GM19372 (cell line): ENCODE measurements at regions not wholly inside any gene's neighbourhood (a gene's known extent, or its start where the extent isn't known, plus 50 kb on each side); places are given as distances from the start of the nearest gene placed in this dataset.

ENCODE experiments used
- ATAC-seq: cut with Tn5 transposase; IDR thresholded peaks from one replicate; pipeline ENCODE4 v1.9.1; 2021; ENCODE audit warnings: mild to moderate bottlenecking, low read depth, moderate library complexity; ENCODE audit not compliant: unreplicated experiment

DNA sequence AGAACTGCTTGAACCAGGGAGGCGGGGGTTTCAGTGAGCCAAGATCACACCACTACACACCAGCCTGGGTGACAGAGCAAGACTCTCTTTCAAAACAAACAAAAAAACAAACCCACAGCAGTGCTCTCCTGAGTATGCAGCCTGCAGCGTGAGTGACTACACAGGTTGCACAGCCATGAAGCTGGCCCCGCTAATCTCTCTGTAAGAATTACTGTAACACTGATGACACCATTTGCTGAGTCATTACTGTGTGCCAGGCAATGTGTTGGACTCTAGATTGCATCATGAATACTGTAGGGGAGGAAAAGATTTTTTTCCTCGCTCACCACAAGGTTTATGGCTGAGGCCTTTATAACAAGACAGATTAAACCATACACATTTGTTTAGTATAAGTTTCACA is 118.6 kb upstream of the ATP8B1 start:
- ATAC-seq = no peak

DNA sequence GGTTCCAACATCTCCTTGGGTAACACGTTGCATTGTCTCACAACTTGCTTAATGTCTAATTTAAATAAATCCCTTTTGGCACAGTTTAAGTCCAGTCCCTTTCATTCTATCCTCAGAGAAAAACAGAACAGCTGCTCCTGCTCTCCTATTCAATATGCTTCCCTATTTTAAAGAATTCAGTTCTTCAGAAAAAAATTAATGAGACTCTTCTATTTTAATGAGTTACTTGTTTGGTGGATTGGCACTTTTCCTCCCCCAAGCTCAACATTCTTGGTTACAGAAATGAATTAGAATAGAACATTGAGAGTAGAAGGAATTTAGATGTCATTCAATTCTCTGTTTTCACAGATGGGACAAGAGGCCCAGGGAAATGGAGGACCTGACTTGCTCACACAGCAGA is 116.9 kb upstream of the ATP8B1 start:
- no peak for ATAC-seq

GRCh38 chr18:57918601-57919000 is 115.5 kb upstream of the ATP8B1 start:
- no peak for ATAC-seq

DNA sequence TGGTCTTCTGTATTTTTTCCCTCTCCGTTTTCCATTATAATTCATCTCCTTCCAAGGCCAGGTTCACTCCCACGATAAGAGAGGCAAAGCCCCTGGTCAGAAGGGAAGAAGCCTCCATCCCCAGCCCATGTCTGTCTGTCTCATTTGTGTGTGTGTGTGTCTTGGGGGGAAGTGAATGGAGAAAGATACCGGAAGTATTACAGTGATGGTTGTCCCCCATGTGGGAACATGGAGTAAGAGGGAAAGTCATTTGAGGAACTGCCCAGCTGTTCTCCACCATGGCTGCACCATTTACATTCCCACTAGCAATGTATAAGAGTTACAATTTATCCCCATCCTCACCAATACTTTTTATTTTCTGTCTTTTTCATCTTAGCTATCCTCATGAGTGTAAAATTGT is 113.6 kb upstream of the ATP8B1 start:
- ATAC-seq = no peak

GRCh38 chr18:57915865-57916582 is 112.9 kb upstream of the ATP8B1 start:
- no peak for ATAC-seq

GRCh38 chr18:57915248-57915647 is 112.1 kb upstream of the ATP8B1 start:
- ATAC-seq = no peak

DNA sequence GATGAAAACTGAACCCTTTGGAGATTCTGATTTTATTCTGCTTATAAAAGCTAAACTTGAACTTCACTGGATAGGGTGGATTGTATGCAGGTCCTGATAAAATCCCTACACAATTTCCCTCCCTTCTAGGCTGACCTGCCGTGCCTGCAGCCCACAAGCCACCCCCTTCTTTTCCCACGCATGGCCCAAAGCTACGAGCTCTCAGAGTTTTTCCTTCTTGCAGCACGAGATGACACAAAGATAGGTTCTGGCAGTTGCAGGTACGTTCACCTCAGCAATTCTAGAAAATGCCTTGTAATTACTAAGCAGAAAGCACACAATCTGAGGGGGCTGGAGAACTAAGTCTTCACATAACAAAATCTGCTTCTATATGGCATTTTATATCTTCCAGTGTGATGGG is 110.6 kb upstream of the ATP8B1 start:
- ATAC-seq = no peak

GRCh38 chr18:57910817-57911216 is 107.7 kb upstream of the ATP8B1 start:
- ATAC-seq = no peak

GRCh38 chr18:57910134-57910533 is 107.0 kb upstream of the ATP8B1 start:
- ATAC-seq = no peak

GRCh38 chr18:57909620-57910019 is 106.5 kb upstream of the ATP8B1 start:
- no peak for ATAC-seq

- ATAC-seq = no peak
Measured at GRCh38 chr18:57908092-57908491, 105.0 kb upstream of the ATP8B1 start.

- ATAC-seq = no peak
Measured at GRCh38 chr18:57907550-57907949, 104.4 kb upstream of the ATP8B1 start.

GRCh38 chr18:57906852-57907251 is 103.7 kb upstream of the ATP8B1 start:
- no peak for ATAC-seq

GRCh38 chr18:57904535-57904934 is 101.4 kb upstream of the ATP8B1 start:
- no peak for ATAC-seq

DNA sequence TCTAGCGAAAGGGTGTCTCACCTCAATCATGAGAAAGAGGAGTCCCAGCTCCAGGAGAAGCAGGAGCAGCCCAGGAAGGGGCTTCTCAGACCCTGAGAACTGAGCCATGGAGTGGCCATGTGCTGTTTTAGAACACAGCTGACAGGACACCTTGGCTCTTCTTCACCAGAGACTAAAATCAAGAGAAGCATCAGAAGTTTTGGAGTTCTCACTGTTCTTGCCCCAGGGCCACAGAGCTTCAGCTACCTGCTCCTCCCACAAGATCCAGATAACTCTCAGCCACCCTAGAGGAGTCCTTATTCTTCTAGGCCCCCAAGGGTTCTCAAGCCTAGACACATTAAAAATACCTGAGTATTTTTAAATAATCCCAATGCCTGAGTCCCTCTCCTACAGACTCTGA is 99.6 kb upstream of the ATP8B1 start:
- no peak for ATAC-seq

GRCh38 chr18:57901825-57902589 is 98.9 kb upstream of the ATP8B1 start:
- ATAC-seq = no peak

- no peak for ATAC-seq
Measured at GRCh38 chr18:57900906-57901435, 97.9 kb upstream of the ATP8B1 start.

DNA sequence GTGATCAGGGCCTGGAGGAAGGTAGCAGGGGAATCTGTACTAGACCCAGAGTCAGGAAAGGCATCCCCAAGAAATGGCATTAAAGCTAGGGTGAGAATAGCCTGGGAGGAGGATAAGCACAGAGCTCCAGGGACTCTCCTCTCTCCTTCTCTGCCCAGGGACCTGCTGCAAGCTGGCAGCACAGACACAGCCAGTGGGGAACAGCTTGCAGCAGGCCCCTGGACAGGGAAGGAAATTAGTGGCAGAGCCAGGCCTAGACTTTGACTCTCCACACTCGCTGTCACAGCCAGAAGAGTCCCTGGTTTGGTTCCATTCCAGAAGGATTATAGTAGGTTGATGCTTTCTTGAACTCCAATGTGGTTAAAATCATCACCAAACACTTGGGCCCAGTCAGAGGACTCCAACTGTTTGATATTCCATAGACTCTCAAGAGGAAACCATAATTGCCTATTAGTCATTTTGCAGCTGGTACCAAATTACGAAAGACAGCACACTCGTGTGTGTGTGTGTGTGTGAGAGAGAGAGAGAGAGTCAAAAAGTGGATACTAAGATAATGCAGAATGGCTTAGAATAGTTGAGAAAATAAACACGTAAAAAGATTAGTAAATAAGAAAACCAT is 95.5 kb upstream of the ATP8B1 start:
- no peak for ATAC-seq

DNA sequence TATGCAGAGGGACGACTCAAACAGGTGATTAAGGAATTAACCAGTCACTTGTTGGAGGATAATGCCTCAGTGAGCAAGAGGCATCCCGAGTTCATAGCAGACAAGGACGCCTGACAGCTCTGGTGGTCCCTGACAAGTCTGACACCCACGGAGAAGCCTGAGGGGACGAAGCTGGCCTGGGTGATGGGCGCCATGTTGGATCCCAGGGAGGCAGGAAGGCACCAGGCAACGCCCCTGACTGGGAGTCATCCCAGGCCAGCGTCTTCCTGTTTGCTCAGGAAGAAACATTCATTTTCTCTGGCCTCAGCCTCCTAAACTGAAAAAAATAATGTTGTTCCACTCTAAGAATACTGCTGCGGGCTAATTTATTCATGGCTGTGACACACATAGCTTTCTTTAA is 92.1 kb upstream of the ATP8B1 start:
- no peak for ATAC-seq

DNA sequence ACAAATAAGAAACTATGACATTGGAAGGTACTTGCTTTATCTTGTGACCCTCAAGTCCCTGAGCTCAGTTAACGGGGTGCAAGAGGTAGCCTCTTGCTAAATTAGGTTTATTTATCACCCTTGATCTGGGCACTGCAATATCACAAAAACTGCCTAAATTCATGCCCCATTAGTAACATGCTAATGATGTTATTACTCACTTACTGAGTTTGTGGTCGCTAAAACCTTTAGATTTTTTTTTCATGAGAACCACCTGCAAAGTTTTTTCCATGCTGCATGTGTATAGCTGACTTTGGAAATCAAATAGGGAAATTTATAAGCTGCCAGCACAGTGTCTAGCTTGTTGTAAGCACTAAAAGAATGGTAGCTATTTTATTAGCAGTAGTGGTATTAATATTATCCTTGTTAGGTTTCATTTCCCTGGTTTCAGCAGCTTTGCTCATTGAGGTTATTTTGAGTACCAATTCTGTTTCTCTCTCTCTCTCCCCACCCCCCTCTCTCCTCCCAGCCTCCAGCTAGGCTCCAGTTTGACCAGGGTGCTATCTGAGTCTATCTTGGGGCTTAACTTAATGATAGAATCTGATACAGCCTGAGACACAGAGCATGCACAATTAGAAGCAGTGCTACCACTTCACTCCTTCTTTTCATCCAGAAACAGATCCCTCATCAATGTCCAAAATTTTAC is 88.7 kb upstream of the ATP8B1 start:
- no peak for ATAC-seq

GRCh38 chr18:57890266-57890665 is 87.2 kb upstream of the ATP8B1 start:
- no peak for ATAC-seq
